ENCODE measurements at regions not wholly inside any gene's neighbourhood (a gene's known extent, or its start where the extent isn't known, plus 50 kb on each side); places are given as distances from the start of the nearest gene placed in this dataset.

DNA sequence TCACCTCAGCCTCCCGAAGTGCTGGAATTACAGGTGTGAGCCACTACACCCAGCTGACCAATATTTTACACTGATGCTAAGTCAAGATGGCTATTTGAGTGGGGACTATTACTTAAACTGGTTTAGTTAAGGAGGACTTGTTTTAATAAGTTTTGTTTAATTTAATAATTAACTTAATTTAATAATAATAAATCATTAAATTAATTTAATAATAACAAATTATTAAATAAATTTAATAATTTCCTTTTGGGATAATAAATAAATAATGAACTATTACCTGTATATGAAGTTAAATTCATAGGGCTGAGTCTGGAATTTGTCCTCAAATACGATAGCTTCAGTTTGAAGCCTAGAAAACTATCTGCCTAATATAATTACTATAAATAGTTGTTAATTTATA is 665.1 kb upstream of the COX7C start:
- no TSS peak for BruUV-seq (replicated peaks)
- H3K9me3 Mint-ChIP-seq (ENCODE audit: unreplicated experiment), result no peaks in the 10 kb centered on the region
- CTCF ChIA-PET, result no interaction called here
- DNase-seq (ENCODE audit: unreplicated experiment), result no peak
- no peaks in the 10 kb centered on the region for H3K36me3 Mint-ChIP-seq (ENCODE audit: insufficient read depth, unreplicated experiment)
- no peak for TF ChIP-seq CTCF (IDR thresholded peaks at IDR 0.05; ENCODE audit: unreplicated experiment)
- no peak overlapping the region for H3K4me3 Mint-ChIP-seq (ENCODE audit: unreplicated experiment)
- H3K27ac Mint-ChIP-seq (ENCODE audit: low read depth, unreplicated experiment), result no peak overlapping the region
- H3K27me3 Mint-ChIP-seq (ENCODE audit: insufficient read depth, unreplicated experiment), result no peaks in the 10 kb centered on the region
- POLR2A ChIA-PET, result no interaction called here
- H3K4me1 Mint-ChIP-seq (ENCODE audit: insufficient read depth, unreplicated experiment), result no peaks in the 10 kb centered on the region
- intact Hi-C loops (cut with micrococcal nuclease), result no loop called here

GRCh38 chr5:85967681-85968080 is 650.1 kb upstream of the COX7C start:
- Mint-ChIP-seq H3K36me3 (ENCODE audit: insufficient read depth, unreplicated experiment) (no peaks in the 10 kb centered on the region), H3K27me3 (ENCODE audit: insufficient read depth, unreplicated experiment) (no peaks in the 10 kb centered on the region), H3K9me3 (ENCODE audit: unreplicated experiment) (no peaks in the 10 kb centered on the region), H3K4me1 (ENCODE audit: insufficient read depth, unreplicated experiment) (no peaks in the 10 kb centered on the region), H3K4me3 (ENCODE audit: unreplicated experiment) (no peak overlapping the region), H3K27ac (ENCODE audit: low read depth, unreplicated experiment) (no peak overlapping the region)
- no peak for DNase-seq (ENCODE audit: unreplicated experiment)
- CTCF ChIA-PET, result no interaction called here
- POLR2A ChIA-PET, result no interaction called here
- BruUV-seq (replicated peaks), result no TSS peak
- intact Hi-C loops (cut with micrococcal nuclease), result no loop called here
- TF ChIP-seq CTCF (IDR thresholded peaks at IDR 0.05; ENCODE audit: unreplicated experiment), result no peak

GRCh38 chr5:85972539-85972938 is 645.2 kb upstream of the COX7C start:
- no peak overlapping the region for H3K27ac Mint-ChIP-seq (ENCODE audit: low read depth, unreplicated experiment)
- no TSS peak for BruUV-seq (replicated peaks)
- intact Hi-C loops (cut with micrococcal nuclease), result no loop called here
- DNase-seq (ENCODE audit: unreplicated experiment), result no peak
- TF ChIP-seq CTCF (IDR thresholded peaks at IDR 0.05; ENCODE audit: unreplicated experiment), result no peak
- no peaks in the 10 kb centered on the region for H3K36me3 Mint-ChIP-seq (ENCODE audit: insufficient read depth, unreplicated experiment)
- POLR2A ChIA-PET, result no interaction called here
- H3K9me3 Mint-ChIP-seq (ENCODE audit: unreplicated experiment), result peaks cover 7% of the 10 kb centered on the region
- H3K4me3 Mint-ChIP-seq (ENCODE audit: unreplicated experiment), result no peak overlapping the region
- H3K4me1 Mint-ChIP-seq (ENCODE audit: insufficient read depth, unreplicated experiment), result no peaks in the 10 kb centered on the region
- CTCF ChIA-PET, result no interaction called here
- H3K27me3 Mint-ChIP-seq (ENCODE audit: insufficient read depth, unreplicated experiment), result no peaks in the 10 kb centered on the region

- POLR2A ChIA-PET, result no interaction called here
- no TSS peak for BruUV-seq (replicated peaks)
- intact Hi-C loops (cut with micrococcal nuclease), result no loop called here
These were observed 632.6 kb upstream of the COX7C start for GRCh38 chr5:85985167-85985566.

More at GRCh38 chr5:85985167-85985566, 632.6 kb upstream of the COX7C start:
- Mint-ChIP-seq H3K27me3 (ENCODE audit: insufficient read depth, unreplicated experiment) (no peaks in the 10 kb centered on the region), H3K4me1 (ENCODE audit: insufficient read depth, unreplicated experiment) (no peaks in the 10 kb centered on the region), H3K4me3 (ENCODE audit: unreplicated experiment) (no peak overlapping the region), H3K27ac (ENCODE audit: low read depth, unreplicated experiment) (no peak overlapping the region), H3K36me3 (ENCODE audit: insufficient read depth, unreplicated experiment) (no peaks in the 10 kb centered on the region), H3K9me3 (ENCODE audit: unreplicated experiment) (peaks cover 4% of the 10 kb centered on the region)
- DNase-seq (ENCODE audit: unreplicated experiment), result no peak
- CTCF ChIA-PET, result no interaction called here
- TF ChIP-seq CTCF (IDR thresholded peaks at IDR 0.05; ENCODE audit: unreplicated experiment), result no peak

Data from MCF 10A (cell line).